Inflammatory macrophage treated with lipopolysaccharide for 1 hour (primary cell): ENCODE measurements at regions not wholly inside any gene's neighbourhood (a gene's known extent, or its start where the extent isn't known, plus 50 kb on each side); places are given as distances from the start of the nearest gene placed in this dataset.

Experiments used
- DNase-seq, 2 donors: peaks; one replicate each; pipeline ENCODE4 v3.0.0-alpha.2; 2020 to 2022

- DNase-seq: no peak
These were observed 274.8 kb downstream of the LRFN2 start for GRCh38 chr6:40312213-40313015.

GRCh38 chr6:40308533-40309306 lies 278.4 kb downstream of the LRFN2 start:
- peak in 1 of 2 donors; percentile 69 for DNase-seq

GRCh38 chr6:40307712-40308111 lies 279.5 kb downstream of the LRFN2 start:
- no peak for DNase-seq

GRCh38 chr6:40302856-40303454 lies 284.2 kb downstream of the LRFN2 start:
- DNase-seq: no peak

GRCh38 chr6:40299681-40300080 lies 287.5 kb downstream of the LRFN2 start:
- no peak for DNase-seq

- no peak for DNase-seq
These were observed 289.0 kb downstream of the LRFN2 start for GRCh38 chr6:40298207-40298606.

GRCh38 chr6:40295251-40295950 lies 291.8 kb downstream of the LRFN2 start:
- DNase-seq: no peak

GRCh38 chr6:40293460-40294185 lies 293.5 kb downstream of the LRFN2 start:
- DNase-seq: no peak

- no peak for DNase-seq
These were observed 294.1 kb downstream of the LRFN2 start for GRCh38 chr6:40293060-40293459.

GRCh38 chr6:40290816-40291215 lies 296.3 kb downstream of the LRFN2 start:
- no peak for DNase-seq

GRCh38 chr6:40288919-40289318 lies 298.2 kb downstream of the LRFN2 start:
- no peak for DNase-seq

- DNase-seq: no peak
These were observed 299.8 kb downstream of the LRFN2 start for GRCh38 chr6:40287296-40287850.

- no peak for DNase-seq
These were observed 300.4 kb downstream of the LRFN2 start for GRCh38 chr6:40286721-40287120.

GRCh38 chr6:40285996-40286395 lies 301.2 kb downstream of the LRFN2 start:
- DNase-seq: no peak

- no peak for DNase-seq
These were observed 301.6 kb downstream of the LRFN2 start for GRCh38 chr6:40285535-40285934.

GRCh38 chr6:40282986-40283385 lies 304.2 kb downstream of the LRFN2 start:
- DNase-seq: no peak

GRCh38 chr6:40281402-40281801 lies 305.8 kb downstream of the LRFN2 start:
- DNase-seq: no peak

- DNase-seq: no peak
These were observed 306.9 kb downstream of the LRFN2 start for GRCh38 chr6:40280231-40280630.

GRCh38 chr6:40276141-40276540 lies 311.0 kb downstream of the LRFN2 start:
- no peak for DNase-seq

GRCh38 chr6:40274058-40274457 lies 313.1 kb downstream of the LRFN2 start:
- DNase-seq: no peak

- DNase-seq: no peak
These were observed 318.6 kb downstream of the LRFN2 start for GRCh38 chr6:40268614-40269013.

GRCh38 chr6:40268166-40268565 lies 319.0 kb downstream of the LRFN2 start:
- DNase-seq: no peak
